GM12878 (cell line): ENCODE measurements at regions not wholly inside any gene's neighbourhood (a gene's known extent, or its start where the extent isn't known, plus 50 kb on each side); places are given as distances from the start of the nearest gene placed in this dataset.

Source experiments
- CEBPB ChIP-seq, 2 experiments: fragments of 150-350 bp in 1 of 2; IDR thresholded peaks; 2 replicates each; pipeline ENCODE4 v1.6.1; 2012 to 2014; ENCODE audit warnings: low read depth in 2 of 2, low read length in 2 of 2, borderline replicate concordance in 1 of 2, inconsistent platforms in 1 of 2
- MTA3 ChIP-seq: IDR thresholded peaks from 2 replicates; pipeline ENCODE4 v1.6.1; 2012; ENCODE audit warnings: low read length, inconsistent platforms, borderline replicate concordance
- SUZ12 ChIP-seq: fragments of 200-600 bp; sonication (generic); IDR thresholded peaks from one replicate; pipeline ENCODE4 v1.6.1; 2018; ENCODE audit warnings: antibody characterized with exemption, mild to moderate bottlenecking; ENCODE audit not compliant: unreplicated experiment
- ZNF384 ChIP-seq: IDR thresholded peaks from 2 replicates; pipeline ENCODE4 v1.6.1; 2012; ENCODE audit warnings: low read depth, mild to moderate bottlenecking, low read length, improper control_type of control experiment, borderline replicate concordance
- TF ChIP-seq, protein P1 (sequence below): IDR thresholded peaks from 2 replicates; pipeline ENCODE4 v1.6.1; 2011; ENCODE audit warnings: low read depth, low read length, improper control_type of control experiment, borderline replicate concordance

DNA sequence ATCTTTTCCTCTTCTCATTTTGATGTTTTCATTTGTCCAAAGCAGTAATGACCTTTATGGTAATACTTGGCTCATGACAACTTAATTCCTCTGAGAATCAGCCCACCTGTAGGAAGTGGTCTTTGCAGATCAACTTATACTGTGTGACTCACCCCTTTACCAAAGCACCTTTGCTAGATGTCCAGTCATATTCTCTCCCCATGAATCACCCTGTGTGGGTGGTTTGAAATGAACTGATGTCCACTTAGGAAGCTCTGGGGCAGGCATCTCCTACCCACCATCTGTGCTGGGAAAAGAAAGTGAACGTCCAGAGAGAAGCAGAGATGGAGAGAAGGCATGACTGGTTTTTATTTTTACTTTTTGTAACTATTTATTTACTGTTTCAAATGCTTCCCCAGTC lies 410.3 kb downstream of the KIF20B start:
- TF ChIP-seq MTA3 (no peak), CEBPB (IDR thresholded peaks at IDR 0.05; ENCODE audit: borderline replicate concordance in 1 of 2, low read depth in 2 of 2, low read length in 2 of 2) (no peak), SUZ12 (no peak), ZNF384 (no peak)
- TF ChIP-seq, protein P1, sequence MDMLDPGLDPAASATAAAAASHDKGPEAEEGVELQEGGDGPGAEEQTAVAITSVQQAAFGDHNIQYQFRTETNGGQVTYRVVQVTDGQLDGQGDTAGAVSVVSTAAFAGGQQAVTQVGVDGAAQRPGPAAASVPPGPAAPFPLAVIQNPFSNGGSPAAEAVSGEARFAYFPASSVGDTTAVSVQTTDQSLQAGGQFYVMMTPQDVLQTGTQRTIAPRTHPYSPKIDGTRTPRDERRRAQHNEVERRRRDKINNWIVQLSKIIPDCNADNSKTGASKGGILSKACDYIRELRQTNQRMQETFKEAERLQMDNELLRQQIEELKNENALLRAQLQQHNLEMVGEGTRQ: no peak
